Astrocyte (in vitro differentiated cells and primary cell): ENCODE measurements at regions not wholly inside any gene's neighbourhood (a gene's known extent, or its start where the extent isn't known, plus 50 kb on each side); places are given as distances from the start of the nearest gene placed in this dataset.

Experiments used
- DNase-seq: peaks from one replicate; pipeline ENCODE4 v3.0.0-alpha.2; 2010; ENCODE audit warnings: low read depth
- FAIRE-seq: peaks from 2 replicates; lab custom pipeline; 2011; peaks lifted over from hg19 to GRCh38; lab: Jason Lieb, UNC
- H2AFZ ChIP-seq: 2 replicates; pipeline ENCODE4 v1.6.0; 2012; ENCODE audit warnings: low read depth, low read length, inconsistent platforms
- H3K27ac ChIP-seq: 2 replicates; pipeline ENCODE4 v1.5.1; 2011; ENCODE audit warnings: low read depth, low read length, inconsistent platforms
- H3K27me3 ChIP-seq: 2 replicates; pipeline ENCODE4 v1.6.0; 2011; ENCODE audit warnings: low read length, inconsistent platforms; ENCODE audit not compliant: insufficient read depth
- H3K36me3 ChIP-seq: 2 replicates; pipeline ENCODE4 v1.5.1; 2011; ENCODE audit warnings: low read length, inconsistent platforms; ENCODE audit not compliant: insufficient read depth
- H3K4me1 ChIP-seq: 2 replicates; pipeline ENCODE4 v1.5.1; 2011; ENCODE audit warnings: low read length, inconsistent platforms; ENCODE audit not compliant: insufficient read depth
- H3K4me2 ChIP-seq: 2 replicates; pipeline ENCODE4 v1.6.0; 2012; ENCODE audit warnings: low read length, inconsistent platforms
- H3K4me3 ChIP-seq: 2 replicates; pipeline ENCODE4 v1.5.1; 2011; ENCODE audit warnings: low read depth, mild to moderate bottlenecking, low read length, inconsistent platforms; ENCODE audit not compliant: insufficient read depth
- H3K79me2 ChIP-seq: 2 replicates; pipeline ENCODE4 v1.6.0; 2012; ENCODE audit warnings: mild to moderate bottlenecking, low read length, inconsistent platforms; ENCODE audit not compliant: insufficient read depth
- H3K9ac ChIP-seq: 2 replicates; pipeline ENCODE4 v1.6.0; 2012; ENCODE audit warnings: mild to moderate bottlenecking, low read length, inconsistent platforms
- H3K9me3 ChIP-seq: 2 replicates; pipeline ENCODE4 v1.5.1; 2012; ENCODE audit warnings: low read depth, mild to moderate bottlenecking, low read length, inconsistent platforms; ENCODE audit not compliant: insufficient read depth
- H4K20me1 ChIP-seq: 2 replicates; pipeline ENCODE4 v1.6.0; 2012; ENCODE audit warnings: low read length, inconsistent platforms; ENCODE audit not compliant: insufficient read depth
- H3K27ac Mint-ChIP-seq: one replicate; pipeline ENCODE4 v1.8.0; 2021; ENCODE audit warnings: mild to moderate bottlenecking, mixed read lengths; ENCODE audit not compliant: unreplicated experiment
- H3K27me3 Mint-ChIP-seq: one replicate; pipeline ENCODE4 v1.8.0; 2021; ENCODE audit warnings: low read depth, mixed read lengths; ENCODE audit not compliant: unreplicated experiment
- H3K36me3 Mint-ChIP-seq: one replicate; pipeline ENCODE4 v1.8.0; 2021; ENCODE audit warnings: low read depth, mixed read lengths; ENCODE audit not compliant: unreplicated experiment
- H3K4me1 Mint-ChIP-seq: one replicate; pipeline ENCODE4 v1.8.0; 2021; ENCODE audit warnings: low read depth, mixed read lengths; ENCODE audit not compliant: unreplicated experiment
- H3K4me3 Mint-ChIP-seq: one replicate; pipeline ENCODE4 v1.8.0; 2021; ENCODE audit warnings: mild to moderate bottlenecking, moderate library complexity, mixed read lengths; ENCODE audit not compliant: unreplicated experiment
- H3K9me3 Mint-ChIP-seq: one replicate; pipeline ENCODE4 v1.8.0; 2021; ENCODE audit warnings: mild to moderate bottlenecking, mixed read lengths; ENCODE audit not compliant: unreplicated experiment
- EZH2 ChIP-seq: IDR thresholded peaks from 2 replicates; pipeline ENCODE4 v1.6.1; 2012; ENCODE audit warnings: mild to moderate bottlenecking, low read length, inconsistent platforms; ENCODE audit not compliant: insufficient read depth
- TF ChIP-seq, protein P1 (sequence below): IDR thresholded peaks from 2 replicates; pipeline ENCODE4 v1.5.1; 2011; ENCODE audit warnings: low read depth, mild to moderate bottlenecking, inconsistent platforms, low read length, moderate library complexity; ENCODE audit not compliant: insufficient read depth

DNA sequence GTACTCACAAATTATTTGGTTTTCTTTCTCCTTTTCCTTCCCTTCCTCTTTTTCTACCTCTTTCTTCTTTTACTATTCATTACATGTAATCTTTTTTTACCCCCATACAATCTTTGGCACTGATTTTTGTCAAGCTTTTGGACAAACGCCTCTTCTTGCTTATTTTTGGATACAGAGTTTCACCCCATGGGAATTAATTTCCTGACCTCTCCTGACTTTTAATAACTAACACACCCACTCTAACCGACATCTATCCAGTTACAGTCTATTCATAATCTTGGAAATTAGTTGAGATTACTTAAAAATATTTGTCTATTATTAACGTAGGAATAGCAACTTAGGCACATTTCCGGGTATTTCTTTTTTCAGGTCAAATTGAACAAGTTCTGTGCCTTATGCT, 101.2 kb downstream of the HDGFL1 start:
- H3K27me3 Mint-ChIP-seq: no peaks in the 10 kb centered on the region
- no peaks in the 10 kb centered on the region for H3K9me3 Mint-ChIP-seq
- no peaks in the 10 kb centered on the region for H4K20me1 ChIP-seq
- H3K4me1 Mint-ChIP-seq: peaks cover 19% of the 10 kb centered on the region
- H3K4me3 ChIP-seq: no peak overlapping the region
- H3K9me3 ChIP-seq: no peaks in the 10 kb centered on the region
- H2AFZ ChIP-seq: no peak overlapping the region
- no peaks in the 10 kb centered on the region for H3K36me3 ChIP-seq
- no peak overlapping the region for H3K4me3 Mint-ChIP-seq
- DNase-seq (no peak), FAIRE-seq (no peak)
- no peak overlapping the region for H3K27ac Mint-ChIP-seq
- no peaks in the 10 kb centered on the region for H3K4me1 ChIP-seq
- TF ChIP-seq, protein P1, sequence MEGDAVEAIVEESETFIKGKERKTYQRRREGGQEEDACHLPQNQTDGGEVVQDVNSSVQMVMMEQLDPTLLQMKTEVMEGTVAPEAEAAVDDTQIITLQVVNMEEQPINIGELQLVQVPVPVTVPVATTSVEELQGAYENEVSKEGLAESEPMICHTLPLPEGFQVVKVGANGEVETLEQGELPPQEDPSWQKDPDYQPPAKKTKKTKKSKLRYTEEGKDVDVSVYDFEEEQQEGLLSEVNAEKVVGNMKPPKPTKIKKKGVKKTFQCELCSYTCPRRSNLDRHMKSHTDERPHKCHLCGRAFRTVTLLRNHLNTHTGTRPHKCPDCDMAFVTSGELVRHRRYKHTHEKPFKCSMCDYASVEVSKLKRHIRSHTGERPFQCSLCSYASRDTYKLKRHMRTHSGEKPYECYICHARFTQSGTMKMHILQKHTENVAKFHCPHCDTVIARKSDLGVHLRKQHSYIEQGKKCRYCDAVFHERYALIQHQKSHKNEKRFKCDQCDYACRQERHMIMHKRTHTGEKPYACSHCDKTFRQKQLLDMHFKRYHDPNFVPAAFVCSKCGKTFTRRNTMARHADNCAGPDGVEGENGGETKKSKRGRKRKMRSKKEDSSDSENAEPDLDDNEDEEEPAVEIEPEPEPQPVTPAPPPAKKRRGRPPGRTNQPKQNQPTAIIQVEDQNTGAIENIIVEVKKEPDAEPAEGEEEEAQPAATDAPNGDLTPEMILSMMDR: no peak
- no peak for TF ChIP-seq EZH2
- no peak overlapping the region for H3K27ac ChIP-seq
- no peaks in the 10 kb centered on the region for H3K79me2 ChIP-seq
- H3K9ac ChIP-seq: no peak overlapping the region
- no peak overlapping the region for H3K4me2 ChIP-seq
- no peaks in the 10 kb centered on the region for H3K27me3 ChIP-seq
- no peaks in the 10 kb centered on the region for H3K36me3 Mint-ChIP-seq

DNA sequence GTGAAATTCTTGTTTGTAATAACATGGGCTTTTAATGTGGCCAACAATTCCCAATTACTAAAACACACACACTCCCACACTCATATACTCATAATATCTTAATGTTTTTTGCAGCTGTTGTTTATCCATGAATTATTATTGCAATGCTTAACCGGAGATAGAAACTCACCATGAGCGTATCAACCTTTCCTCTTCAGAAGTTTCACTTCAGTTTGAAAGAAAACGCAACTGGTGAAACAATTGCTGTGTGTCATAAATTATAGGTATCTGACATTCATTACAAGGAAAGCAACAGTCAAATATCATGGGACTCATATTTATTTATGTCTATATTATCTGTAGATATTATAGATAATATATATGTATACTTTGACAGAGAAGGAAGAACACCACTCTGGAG, 104.1 kb downstream of the HDGFL1 start:
- Mint-ChIP-seq H3K4me1 (peaks cover 5% of the 10 kb centered on the region), H3K9me3 (no peaks in the 10 kb centered on the region), H3K36me3 (no peaks in the 10 kb centered on the region), H3K4me3 (no peak overlapping the region), H3K27ac (no peak overlapping the region), H3K27me3 (no peaks in the 10 kb centered on the region)
- Histone ChIP-seq H3K27ac (no peak overlapping the region), H3K27me3 (no peaks in the 10 kb centered on the region), H2AFZ (no peak overlapping the region), H3K36me3 (no peaks in the 10 kb centered on the region), H3K79me2 (no peaks in the 10 kb centered on the region), H3K4me3 (no peak overlapping the region), H3K9ac (no peak overlapping the region), H3K9me3 (no peaks in the 10 kb centered on the region), H4K20me1 (no peaks in the 10 kb centered on the region), H3K4me1 (no peaks in the 10 kb centered on the region), H3K4me2 (no peak overlapping the region)
- FAIRE-seq (no peak), DNase-seq (no peak)
- TF ChIP-seq, protein P1: no peak
- no peak for TF ChIP-seq EZH2

DNA sequence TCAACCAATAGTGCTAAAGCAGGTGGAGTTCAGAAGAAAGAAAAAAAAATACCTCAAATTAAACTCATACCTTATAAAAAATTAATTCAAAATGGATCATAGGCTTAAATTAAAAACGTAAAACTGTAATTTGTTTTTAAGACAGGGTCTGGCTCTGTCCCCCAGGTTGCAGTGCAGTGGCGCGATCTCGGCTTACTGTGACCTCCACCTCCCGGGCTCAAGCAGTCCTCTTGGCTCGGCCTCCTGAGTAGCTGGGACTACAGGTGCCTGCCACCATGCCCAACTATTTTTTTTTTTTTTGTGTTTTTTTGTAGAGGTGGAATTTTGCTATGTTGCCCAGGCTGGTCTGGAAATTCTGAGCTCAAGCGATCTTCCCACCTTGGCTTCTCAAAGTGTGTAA, 111.6 kb downstream of the HDGFL1 start:
- Histone ChIP-seq H3K4me1 (no peaks in the 10 kb centered on the region), H3K79me2 (no peaks in the 10 kb centered on the region), H3K4me3 (no peak overlapping the region), H3K9me3 (no peaks in the 10 kb centered on the region), H3K4me2 (no peak overlapping the region), H3K27ac (no peak overlapping the region), H3K27me3 (no peaks in the 10 kb centered on the region), H3K36me3 (no peaks in the 10 kb centered on the region), H2AFZ (no peak overlapping the region), H3K9ac (no peak overlapping the region), H4K20me1 (no peaks in the 10 kb centered on the region)
- no peaks in the 10 kb centered on the region for H3K4me1 Mint-ChIP-seq
- no peak for FAIRE-seq
- H3K27me3 Mint-ChIP-seq: no peaks in the 10 kb centered on the region
- no peaks in the 10 kb centered on the region for H3K9me3 Mint-ChIP-seq
- DNase-seq: no peak
- no peak overlapping the region for H3K4me3 Mint-ChIP-seq
- TF ChIP-seq, protein P1: no peak
- no peak for TF ChIP-seq EZH2
- H3K36me3 Mint-ChIP-seq: no peaks in the 10 kb centered on the region
- no peak overlapping the region for H3K27ac Mint-ChIP-seq
